ENCODE measurements at regions not wholly inside any gene's neighbourhood (a gene's known extent, or its start where the extent isn't known, plus 50 kb on each side); places are given as distances from the start of the nearest gene placed in this dataset.

DNA sequence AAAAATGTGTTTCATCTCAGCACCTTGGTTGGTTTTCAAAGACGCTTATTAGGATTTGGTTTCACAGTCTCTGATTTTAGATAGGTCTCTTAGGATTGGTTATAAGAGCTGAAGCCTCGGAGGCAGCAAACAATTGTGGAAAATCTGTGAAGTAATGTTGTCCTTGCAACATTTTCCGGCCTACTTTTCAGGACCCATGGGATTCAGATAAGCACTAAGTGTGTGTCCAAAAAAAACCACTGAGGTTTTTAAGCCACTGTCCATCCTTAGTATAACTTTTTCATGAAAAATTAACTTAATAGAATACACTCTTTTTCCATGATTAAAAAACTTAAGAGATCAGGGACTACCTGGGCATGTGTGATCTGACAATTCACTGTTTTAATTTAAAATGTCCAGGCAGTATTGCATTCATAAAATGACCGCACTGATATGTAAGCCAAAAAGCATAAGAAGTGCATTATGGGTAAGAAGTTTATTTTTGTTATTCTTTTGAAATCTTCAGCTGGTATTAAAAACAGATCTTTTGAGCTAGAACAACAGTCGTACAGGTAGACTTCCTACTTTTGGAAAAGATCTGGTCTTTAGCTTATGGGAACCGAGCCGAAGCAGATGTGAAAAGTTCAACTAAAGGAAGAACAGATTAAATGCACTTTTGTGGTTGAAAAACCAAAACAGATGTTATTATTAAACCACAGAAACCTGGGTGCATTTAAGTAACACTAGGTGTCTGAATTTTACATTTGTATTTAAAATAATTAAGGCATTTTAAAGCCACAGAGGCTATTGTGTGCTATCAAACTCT, 479.4 kb upstream of the ZEB2 start:
- Histone ChIP-seq H3K9me3 (ENCODE audit: low read depth, low read length, poor library complexity, severe bottlenecking) (no peaks in the 10 kb centered on the region), H3K27ac (ENCODE audit: low read depth, low read length, poor library complexity, severe bottlenecking) (no peak overlapping the region), H3K4me1 (ENCODE audit: insufficient read depth, low read length, poor library complexity, severe bottlenecking) (no peaks in the 10 kb centered on the region), H3K27me3 (replicated peaks; ENCODE audit: insufficient read depth, low read depth, low read length, poor library complexity) (no peaks in the 10 kb centered on the region), H3K4me3 (ENCODE audit: low read depth, low read length, poor library complexity, severe bottlenecking) (no peak overlapping the region), H3K36me3 (ENCODE audit: insufficient read depth, low read length, poor library complexity, severe bottlenecking) (no peaks in the 10 kb centered on the region)
- BruUV-seq (replicated peaks): no TSS peak
- no peak for DNase-seq (ENCODE audit: low spot score)
- ChIA-PET CTCF (no interaction called here), POLR2A (ENCODE audit: low non-redundant PET) (no interaction called here)
- intact Hi-C loops (cut with micrococcal nuclease; ENCODE audit: unreplicated experiment): no loop called here
- TF ChIP-seq EZH2 (IDR thresholded peaks at IDR 0.05; ENCODE audit: borderline replicate concordance, low read depth, low read length, poor library complexity, severe bottlenecking): no peak
- TF ChIP-seq, protein P1, sequence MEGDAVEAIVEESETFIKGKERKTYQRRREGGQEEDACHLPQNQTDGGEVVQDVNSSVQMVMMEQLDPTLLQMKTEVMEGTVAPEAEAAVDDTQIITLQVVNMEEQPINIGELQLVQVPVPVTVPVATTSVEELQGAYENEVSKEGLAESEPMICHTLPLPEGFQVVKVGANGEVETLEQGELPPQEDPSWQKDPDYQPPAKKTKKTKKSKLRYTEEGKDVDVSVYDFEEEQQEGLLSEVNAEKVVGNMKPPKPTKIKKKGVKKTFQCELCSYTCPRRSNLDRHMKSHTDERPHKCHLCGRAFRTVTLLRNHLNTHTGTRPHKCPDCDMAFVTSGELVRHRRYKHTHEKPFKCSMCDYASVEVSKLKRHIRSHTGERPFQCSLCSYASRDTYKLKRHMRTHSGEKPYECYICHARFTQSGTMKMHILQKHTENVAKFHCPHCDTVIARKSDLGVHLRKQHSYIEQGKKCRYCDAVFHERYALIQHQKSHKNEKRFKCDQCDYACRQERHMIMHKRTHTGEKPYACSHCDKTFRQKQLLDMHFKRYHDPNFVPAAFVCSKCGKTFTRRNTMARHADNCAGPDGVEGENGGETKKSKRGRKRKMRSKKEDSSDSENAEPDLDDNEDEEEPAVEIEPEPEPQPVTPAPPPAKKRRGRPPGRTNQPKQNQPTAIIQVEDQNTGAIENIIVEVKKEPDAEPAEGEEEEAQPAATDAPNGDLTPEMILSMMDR (conservative IDR thresholded peaks at IDR 0.05; ENCODE audit: low read depth, low read length): no peak

DNA sequence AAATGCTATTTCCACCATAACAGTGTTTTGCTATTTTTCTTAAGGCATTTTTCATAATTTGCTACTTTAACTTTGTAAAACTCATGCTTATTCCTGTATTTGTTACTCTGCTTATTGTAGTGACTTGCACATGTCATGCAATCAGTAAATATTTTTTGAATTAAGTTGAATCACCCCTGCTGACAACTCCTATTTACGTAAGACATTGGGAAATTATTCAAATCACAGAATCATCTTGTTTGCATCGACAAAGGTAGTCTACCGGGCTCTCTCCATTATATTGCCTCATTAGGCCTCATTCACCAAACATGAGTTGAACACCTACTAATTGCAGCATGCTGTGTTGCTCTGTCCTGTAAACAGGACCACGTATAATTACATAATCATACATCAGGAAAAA, 478.5 kb upstream of the ZEB2 start:
- Histone ChIP-seq H3K9me3 (ENCODE audit: low read depth, low read length, poor library complexity, severe bottlenecking) (no peaks in the 10 kb centered on the region), H3K36me3 (ENCODE audit: insufficient read depth, low read length, poor library complexity, severe bottlenecking) (no peaks in the 10 kb centered on the region), H3K4me1 (ENCODE audit: insufficient read depth, low read length, poor library complexity, severe bottlenecking) (no peaks in the 10 kb centered on the region), H3K27ac (ENCODE audit: low read depth, low read length, poor library complexity, severe bottlenecking) (no peak overlapping the region), H3K27me3 (replicated peaks; ENCODE audit: insufficient read depth, low read depth, low read length, poor library complexity) (no peaks in the 10 kb centered on the region), H3K4me3 (ENCODE audit: low read depth, low read length, poor library complexity, severe bottlenecking) (no peak overlapping the region)
- no peak for DNase-seq (ENCODE audit: low spot score)
- POLR2A ChIA-PET (ENCODE audit: low non-redundant PET): no interaction called here
- intact Hi-C loops (cut with micrococcal nuclease; ENCODE audit: unreplicated experiment): no loop called here
- BruUV-seq (replicated peaks): no TSS peak
- CTCF ChIA-PET: no interaction called here
- TF ChIP-seq, protein P1 (conservative IDR thresholded peaks at IDR 0.05; ENCODE audit: low read depth, low read length): no peak
- TF ChIP-seq EZH2 (IDR thresholded peaks at IDR 0.05; ENCODE audit: borderline replicate concordance, low read depth, low read length, poor library complexity, severe bottlenecking): no peak

DNA sequence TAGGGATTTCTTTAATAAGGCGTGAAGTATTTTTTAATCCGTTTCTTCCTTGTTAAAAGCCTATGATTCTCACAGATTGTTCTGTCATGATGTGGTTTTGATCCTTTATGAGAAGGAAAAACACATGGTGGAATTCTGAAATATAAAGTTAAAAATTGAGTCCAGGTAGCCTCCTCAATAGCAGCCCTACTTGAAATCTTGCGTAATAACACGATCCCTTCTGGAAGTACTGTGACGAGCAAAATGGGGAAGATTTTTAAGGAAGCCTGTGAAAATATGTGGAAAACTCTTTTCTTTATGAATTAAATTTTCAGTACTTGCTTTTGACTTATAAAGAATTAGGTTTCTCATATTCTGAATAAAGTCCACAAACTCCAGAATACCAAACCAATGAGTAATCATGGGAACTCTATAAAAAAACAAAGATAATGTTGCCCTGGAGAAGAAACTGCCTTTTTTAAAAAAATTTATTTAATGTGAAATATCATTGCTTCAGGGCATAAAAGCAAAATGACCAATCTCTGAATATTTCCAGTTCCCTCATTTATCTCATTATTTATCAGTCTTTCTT, 476.4 kb upstream of the ZEB2 start:
- no TSS peak for BruUV-seq (replicated peaks)
- H3K27ac ChIP-seq (ENCODE audit: low read depth, low read length, poor library complexity, severe bottlenecking): no peak overlapping the region
- no peaks in the 10 kb centered on the region for H3K4me1 ChIP-seq (ENCODE audit: insufficient read depth, low read length, poor library complexity, severe bottlenecking)
- no peak for TF ChIP-seq EZH2 (IDR thresholded peaks at IDR 0.05; ENCODE audit: borderline replicate concordance, low read depth, low read length, poor library complexity, severe bottlenecking)
- TF ChIP-seq, protein P1 (conservative IDR thresholded peaks at IDR 0.05; ENCODE audit: low read depth, low read length): no peak
- intact Hi-C loops (cut with micrococcal nuclease; ENCODE audit: unreplicated experiment): no loop called here
- no peaks in the 10 kb centered on the region for H3K27me3 ChIP-seq (replicated peaks; ENCODE audit: insufficient read depth, low read depth, low read length, poor library complexity)
- H3K4me3 ChIP-seq (ENCODE audit: low read depth, low read length, poor library complexity, severe bottlenecking): no peak overlapping the region
- POLR2A ChIA-PET (ENCODE audit: low non-redundant PET): no interaction called here
- CTCF ChIA-PET: no interaction called here
- no peaks in the 10 kb centered on the region for H3K36me3 ChIP-seq (ENCODE audit: insufficient read depth, low read length, poor library complexity, severe bottlenecking)
- no peak for DNase-seq (ENCODE audit: low spot score)
- no peaks in the 10 kb centered on the region for H3K9me3 ChIP-seq (ENCODE audit: low read depth, low read length, poor library complexity, severe bottlenecking)
